ENCODE measurements at regions not wholly inside any gene's neighbourhood (a gene's known extent, or its start where the extent isn't known, plus 50 kb on each side); places are given as distances from the start of the nearest gene placed in this dataset.

- intact Hi-C loops (cut with micrococcal nuclease; ENCODE audit: unreplicated experiment) = no loop called here
- Histone ChIP-seq H3K27ac (ENCODE audit: low read depth, low read length, poor library complexity, severe bottlenecking) (no peak overlapping the region), H3K4me3 (ENCODE audit: low read depth, low read length, poor library complexity, severe bottlenecking) (no peak overlapping the region), H3K79me2 (ENCODE audit: insufficient read depth, low read depth, low read length) (no peaks in the 10 kb centered on the region), H3K4me2 (ENCODE audit: low read length) (no peak overlapping the region), H3K36me3 (ENCODE audit: insufficient read depth, low read length) (no peaks in the 10 kb centered on the region), H4K20me1 (ENCODE audit: insufficient read depth, low read length) (no peaks in the 10 kb centered on the region), H2AFZ (ENCODE audit: low read length) (no peak overlapping the region), H3K9me3 (ENCODE audit: low read length) (no peaks in the 10 kb centered on the region), H3K9me2 (ENCODE audit: insufficient read depth, low read length) (no peaks in the 10 kb centered on the region), H3K4me1 (ENCODE audit: insufficient read depth, low read length, poor library complexity, severe bottlenecking) (no peaks in the 10 kb centered on the region)
- no peak for DNase-seq (ENCODE audit: low spot score)
- no TSS peak for BruUV-seq (replicated peaks)
- TF ChIP-seq EZH2phosphoT487 (IDR thresholded peaks at IDR 0.05; ENCODE audit: borderline replicate concordance, low read depth, low read length) (no peak), CTCF (conservative IDR thresholded peaks at IDR 0.05; ENCODE audit: low read length) (no peak)
- CTCF ChIA-PET (ENCODE audit: unreplicated experiment) = no interaction called here
- POLR2A ChIA-PET = interaction anchor here (1.0 kb wide), 1 partner anchor 13 kb away, joined by 3 read pairs; no protein-coding TSS in a partner anchor
Measured at GRCh38 chr1:218686258-218686657, 341.1 kb downstream of the TGFB2 start.

GRCh38 chr1:218686761-218687160 lies 341.6 kb downstream of the TGFB2 start:
- no peaks in the 10 kb centered on the region for H4K20me1 ChIP-seq (ENCODE audit: insufficient read depth, low read length)
- no peaks in the 10 kb centered on the region for H3K36me3 ChIP-seq (ENCODE audit: insufficient read depth, low read length)
- no peak overlapping the region for H3K4me3 ChIP-seq (ENCODE audit: low read depth, low read length, poor library complexity, severe bottlenecking)
- H2AFZ ChIP-seq (ENCODE audit: low read length) = no peak overlapping the region
- BruUV-seq (replicated peaks) = no TSS peak
- TF ChIP-seq CTCF (conservative IDR thresholded peaks at IDR 0.05; ENCODE audit: low read length) (no peak), EZH2phosphoT487 (IDR thresholded peaks at IDR 0.05; ENCODE audit: borderline replicate concordance, low read depth, low read length) (no peak)
- POLR2A ChIA-PET = interaction anchor here (1.0 kb wide), 1 partner anchor 13 kb away, joined by 3 read pairs; no protein-coding TSS in a partner anchor
- no peak overlapping the region for H3K27ac ChIP-seq (ENCODE audit: low read depth, low read length, poor library complexity, severe bottlenecking)
- H3K79me2 ChIP-seq (ENCODE audit: insufficient read depth, low read depth, low read length) = no peaks in the 10 kb centered on the region
- CTCF ChIA-PET (ENCODE audit: unreplicated experiment) = no interaction called here
- no peaks in the 10 kb centered on the region for H3K9me3 ChIP-seq (ENCODE audit: low read length)
- no peaks in the 10 kb centered on the region for H3K9me2 ChIP-seq (ENCODE audit: insufficient read depth, low read length)
- no peak for DNase-seq (ENCODE audit: low spot score)
- intact Hi-C loops (cut with micrococcal nuclease; ENCODE audit: unreplicated experiment) = no loop called here
- no peak overlapping the region for H3K4me2 ChIP-seq (ENCODE audit: low read length)
- no peaks in the 10 kb centered on the region for H3K4me1 ChIP-seq (ENCODE audit: insufficient read depth, low read length, poor library complexity, severe bottlenecking)

GRCh38 chr1:218692808-218693207 lies 347.7 kb downstream of the TGFB2 start:
- Histone ChIP-seq H3K4me3 (ENCODE audit: low read depth, low read length, poor library complexity, severe bottlenecking) (no peak overlapping the region), H3K27ac (ENCODE audit: low read depth, low read length, poor library complexity, severe bottlenecking) (no peak overlapping the region), H3K9me3 (ENCODE audit: low read length) (no peaks in the 10 kb centered on the region), H4K20me1 (ENCODE audit: insufficient read depth, low read length) (no peaks in the 10 kb centered on the region), H3K79me2 (ENCODE audit: insufficient read depth, low read depth, low read length) (no peaks in the 10 kb centered on the region), H3K4me2 (ENCODE audit: low read length) (no peak overlapping the region), H3K4me1 (ENCODE audit: insufficient read depth, low read length, poor library complexity, severe bottlenecking) (no peaks in the 10 kb centered on the region), H3K9me2 (ENCODE audit: insufficient read depth, low read length) (no peaks in the 10 kb centered on the region), H3K36me3 (ENCODE audit: insufficient read depth, low read length) (no peaks in the 10 kb centered on the region), H2AFZ (ENCODE audit: low read length) (no peak overlapping the region)
- POLR2A ChIA-PET = interaction anchor here (1.2 kb wide), 1 partner anchor 11 kb away, joined by 3 read pairs; no protein-coding TSS in a partner anchor
- intact Hi-C loops (cut with micrococcal nuclease; ENCODE audit: unreplicated experiment) = no loop called here
- DNase-seq (ENCODE audit: low spot score) = no peak
- CTCF ChIA-PET (ENCODE audit: unreplicated experiment) = no interaction called here
- BruUV-seq (replicated peaks) = no TSS peak
- TF ChIP-seq EZH2phosphoT487 (IDR thresholded peaks at IDR 0.05; ENCODE audit: borderline replicate concordance, low read depth, low read length) = no peak
- TF ChIP-seq CTCF (conservative IDR thresholded peaks at IDR 0.05; ENCODE audit: low read length) = no peak

Measured in OCI-LY7 (cell line).